GM12892 (cell line): ENCODE measurements at regions not wholly inside any gene's neighbourhood (a gene's known extent, or its start where the extent isn't known, plus 50 kb on each side); places are given as distances from the start of the nearest gene placed in this dataset.
"Not testable (repeated sequence)": the region's sequence is repeated elsewhere in the genome, so short reads cannot be mapped to it uniquely, and the experiment has no call there.

Source experiments
- POLR2A ChIP-seq: IDR thresholded peaks from 2 replicates; pipeline ENCODE4 v1.6.1; 2011; ENCODE audit warnings: low read depth, low read length, control low read depth
- POLR2AphosphoS5 ChIP-seq: IDR thresholded peaks from 2 replicates; pipeline ENCODE4 v1.6.1; 2011; ENCODE audit warnings: low read depth, low read length, control low read depth
- TAF1 ChIP-seq: IDR thresholded peaks from 2 replicates; pipeline ENCODE4 v1.6.1; 2011; ENCODE audit warnings: low read depth, mild to moderate bottlenecking, control low read depth, low read length, borderline replicate concordance

GRCh38 chr3:75323936-75324335 lies 340.2 kb upstream of the FRG2C start:
- not testable (repeated sequence) for TF ChIP-seq POLR2A, POLR2AphosphoS5, TAF1
